ENCODE measurements at regions not wholly inside any gene's neighbourhood (a gene's known extent, or its start where the extent isn't known, plus 50 kb on each side); places are given as distances from the start of the nearest gene placed in this dataset.

GRCh38 chr5:106324356-106324755, 1346.4 kb downstream of the EFNA5 start:
- Histone ChIP-seq H3K9me1 (replicated peaks; ENCODE audit: control insufficient read depth, extremely low read depth, insufficient read depth, low read length) (no peaks in the 10 kb centered on the region), H3K79me2 (ENCODE audit: control insufficient read depth, insufficient read depth, low read length) (no peaks in the 10 kb centered on the region), H3K9ac (replicated peaks; ENCODE audit: extremely low read depth, insufficient read depth, low read length) (no peak overlapping the region), H3K27ac (ENCODE audit: insufficient read depth, low read depth, low read length) (no peak overlapping the region), H2AFZ (ENCODE audit: low read depth, low read length) (no peak overlapping the region), H3K27me3 (ENCODE audit: control insufficient read depth in 2 of 2, insufficient read depth in 2 of 2, low read length in 2 of 2) (no peaks in the 10 kb centered on the region), H3K4me2 (ENCODE audit: insufficient read depth, low read length) (no peak overlapping the region), H3K36me3 (ENCODE audit: control insufficient read depth in 2 of 2, extremely low read depth in 1 of 2, insufficient read depth in 2 of 2, low read length in 2 of 2) (no peaks in the 10 kb centered on the region), H3K9me3 (replicated peaks; ENCODE audit: control insufficient read depth, insufficient read depth, low read length) (no peaks in the 10 kb centered on the region), H3K4me1 (ENCODE audit: control insufficient read depth, extremely low read depth, insufficient read depth, low read length) (no peaks in the 10 kb centered on the region), H3K4me3 (replicated peaks in 1 of 3; ENCODE audit: insufficient read depth in 1 of 3, low read depth in 1 of 3, low read length in 3 of 3) (no peak overlapping the region), H4K20me1 (replicated peaks; ENCODE audit: control insufficient read depth, extremely low read depth, insufficient read depth, low read length) (no peaks in the 10 kb centered on the region)
- FAIRE-seq (no peak), DNase-seq (ENCODE audit: low read depth, low spot score) (no peak)
- dilution Hi-C loops (cut with MboI; ENCODE audit: extremely low pct_ligation_motif_present, low sequenced_read_pairs) (no loop called here), intact Hi-C loops (cut with micrococcal nuclease) (no loop called here)
- TF ChIP-seq POLR2AphosphoS5 (IDR thresholded peaks at IDR 0.05; ENCODE audit: insufficient read depth, low read depth, low read length) (no peak), MAX (IDR thresholded peaks at IDR 0.05; ENCODE audit: insufficient read depth, insufficient read length) (no peak), EZH2 (IDR thresholded peaks at IDR 0.05; ENCODE audit: borderline replicate concordance, low read depth, low read length, severe bottlenecking) (no peak), FOS (IDR thresholded peaks at IDR 0.05; ENCODE audit: borderline replicate concordance, insufficient read depth, low read length) (no peak), MYC (IDR thresholded peaks at IDR 0.05; ENCODE audit: low read depth, low read length) (no peak), GATA2 (IDR thresholded peaks at IDR 0.05; ENCODE audit: insufficient read depth, insufficient read length, low read depth, low read length) (no peak), CTCF (IDR thresholded peaks at IDR 0.05; ENCODE audit: extremely low read depth in 1 of 2, insufficient read depth in 1 of 2, low read depth in 1 of 2, low read length in 2 of 2) (no peak), JUN (IDR thresholded peaks at IDR 0.05; ENCODE audit: borderline replicate concordance, insufficient read depth, insufficient read length, low read depth) (no peak), POLR2A (IDR thresholded peaks at IDR 0.05; ENCODE audit: low read depth, low read length) (no peak)
- ChIA-PET CTCF (no interaction called here), POLR2A (no interaction called here)
- no TSS peak for BruUV-seq (replicated peaks)

Data from endothelial cell of umbilical vein (primary cell).